K562 (cell line): ENCODE measurements at regions not wholly inside any gene's neighbourhood (a gene's known extent, or its start where the extent isn't known, plus 50 kb on each side); places are given as distances from the start of the nearest gene placed in this dataset.

ENCODE experiments used
- ATAC-seq: fragments of 200-7000 bp; cut with Tn5 transposase; 3 replicates; pipeline ENCODE4 v1.9.1; 2020; ENCODE audit warnings: moderate library complexity
- BruUV-seq: library from RNA; stranded (reverse); fragments of 400-500 nt; replicated peaks from 2 replicates; lab custom pipeline; 2021; lab: Mats Ljungman, UMichigan
- CTCF ChIA-PET: fragments of 300-600 bp; formaldehyde crosslinking; extraction: SDS; loops from one replicate; lab custom pipeline; 2021; ENCODE audit warnings: low intra/inter-chr PET ratio; lab: Yijun Ruan, JAX
- POLR2A ChIA-PET: fragments of 300-600, 350-650 bp; sonication (Branson Sonifier 250); formaldehyde crosslinking; extraction: SDS; loops from one replicate; lab custom pipeline; 2021; ENCODE audit warnings: antibody characterized with exemption, inconsistent platforms; lab: Yijun Ruan, JAX
- DNase-seq, 4 experiments: peaks; one replicate each; pipeline versions ENCODE4 v3.0.0 to v3.0.0-alpha.2; 2011 to 2018; ENCODE audit warnings: low spot score in 3 of 4, mixed read lengths in 3 of 4; ENCODE audit errors: extremely low read depth in 1 of 4
- FAIRE-seq: peaks from 2 replicates; lab custom pipeline; 2011; peaks lifted over from hg19 to GRCh38; lab: Jason Lieb, UNC
- H2AFZ ChIP-seq: 2 replicates; pipeline ENCODE4 v1.6.0; 2011; ENCODE audit warnings: low read depth, low read length, control low read depth, inconsistent platforms
- H3K27ac ChIP-seq: fragments of 200-600 bp; 3 replicates; pipeline ENCODE4 v1.8.0; 2011; ENCODE audit warnings: low read depth, mild to moderate bottlenecking, control low read depth, inconsistent platforms, low read length, moderate library complexity, mixed read lengths; ENCODE audit errors: extremely low read depth
- H3K27me3 ChIP-seq, 2 experiments: fragments of 300-600 bp in 1 of 2; 2 replicates in 1 of 2; 3 replicates in 1 of 2; pipeline versions ENCODE4 v1.6.0 to v1.8.0; 2011; ENCODE audit warnings: inconsistent platforms in 2 of 2, low read length in 2 of 2, mild to moderate bottlenecking in 1 of 2, mixed read lengths in 1 of 2, moderate library complexity in 1 of 2; ENCODE audit not compliant: control insufficient read depth in 2 of 2, insufficient read depth in 2 of 2
- H3K36me3 ChIP-seq: fragments of 300-600 bp; 3 replicates; pipeline ENCODE4 v1.8.0; 2011; ENCODE audit warnings: mild to moderate bottlenecking, low read length, inconsistent platforms; ENCODE audit not compliant: control insufficient read depth, insufficient read depth
- H3K4me1 ChIP-seq, 2 experiments: fragments of 200-600 bp in 1 of 2; replicated peaks in 1 of 2; 2 replicates in 1 of 2; 3 replicates in 1 of 2; pipeline versions ENCODE4 v1.5.1 to v1.8.0; 2011; ENCODE audit warnings: inconsistent platforms in 2 of 2, low read length in 2 of 2, mild to moderate bottlenecking in 1 of 2, mixed read lengths in 1 of 2, moderate library complexity in 1 of 2; ENCODE audit not compliant: control insufficient read depth in 2 of 2, insufficient read depth in 2 of 2
- H3K4me2 ChIP-seq: 2 replicates; pipeline ENCODE4 v1.6.1; 2011; ENCODE audit warnings: low read length, control low read depth, inconsistent platforms, mixed read lengths; ENCODE audit not compliant: insufficient read depth
- H3K4me3 ChIP-seq: fragments of 200-600 bp; sonication (generic), shearing (Covaris generic); 2 replicates; pipeline ENCODE4 v1.5.1; 2016; ENCODE audit warnings: control low read depth, inconsistent platforms
- H3K79me2 ChIP-seq: fragments of 200-600 bp; 3 replicates; pipeline ENCODE4 v1.8.0; 2011; ENCODE audit warnings: low read length, inconsistent platforms; ENCODE audit not compliant: control insufficient read depth, insufficient read depth
- H3K9ac ChIP-seq, 2 experiments: 2 replicates each; pipeline versions ENCODE4 v1.6.0 to v1.6.1; 2011; ENCODE audit warnings: low read depth in 2 of 2, low read length in 2 of 2, control low read depth in 1 of 2, inconsistent platforms in 1 of 2, mild to moderate bottlenecking in 1 of 2, mixed read lengths in 1 of 2; ENCODE audit not compliant: insufficient read depth in 1 of 2
- H3K9me1 ChIP-seq: one replicate; pipeline ENCODE4 v1.6.0; 2011; ENCODE audit warnings: inconsistent platforms, mild to moderate bottlenecking, low read length, moderate library complexity; ENCODE audit not compliant: control insufficient read depth, insufficient read depth
- H3K9me3 ChIP-seq: replicated peaks from 2 replicates; pipeline ENCODE4 v1.5.1; 2011; ENCODE audit warnings: low read depth, low read length, inconsistent platforms; ENCODE audit not compliant: control insufficient read depth, insufficient read depth
- H4K20me1 ChIP-seq: replicated peaks from 2 replicates; pipeline ENCODE4 v1.6.1; 2011; ENCODE audit warnings: low read length, inconsistent platforms, mixed read lengths; ENCODE audit not compliant: control insufficient read depth, insufficient read depth
- CHD4 ChIP-seq: fragments of 200-600 bp; sonication (generic); IDR thresholded peaks from 3 replicates; pipeline ENCODE4 v1.6.1; 2012; ENCODE audit warnings: low read depth, mild to moderate bottlenecking, mixed read lengths, low read length, inconsistent platforms; ENCODE audit not compliant: insufficient read depth, insufficient replicate concordance, poor library complexity, severe bottlenecking
- CTCFL ChIP-seq: IDR thresholded peaks from 2 replicates; pipeline ENCODE4 v1.6.1; 2011; ENCODE audit warnings: borderline replicate concordance, low read depth, mild to moderate bottlenecking, moderate library complexity, low read length; ENCODE audit not compliant: insufficient read depth, poor library complexity, severe bottlenecking
- DIDO1 ChIP-seq: fragments of 450-650 bp; IDR thresholded peaks from 2 replicates; pipeline ENCODE4 v1.6.1; 2016; ENCODE audit warnings: low read depth, missing biosample characterization, missing genetic modification characterization
- DLX4 ChIP-seq: fragments of 250-450 bp; sonication (Bioruptor Pico); IDR thresholded peaks from 2 replicates; pipeline ENCODE4 v1.6.1; 2021; ENCODE audit warnings: mild to moderate bottlenecking
- E2F6 ChIP-seq, 2 experiments: IDR thresholded peaks; 2 replicates each; pipeline ENCODE4 v1.6.1; 2011; ENCODE audit warnings: borderline replicate concordance in 1 of 2, control low read depth in 1 of 2, low read depth in 1 of 2, low read length in 1 of 2, mild to moderate bottlenecking in 1 of 2, mixed read lengths in 1 of 2, moderate library complexity in 1 of 2; ENCODE audit not compliant: insufficient read depth in 1 of 2, insufficient read length in 1 of 2, poor library complexity in 1 of 2, severe bottlenecking in 1 of 2; ENCODE audit errors: extremely low read depth in 1 of 2
- ELK1 ChIP-seq: sonication (generic); formaldehyde crosslinking; IDR thresholded peaks from 2 replicates; pipeline ENCODE4 v1.8.1; 2022; ENCODE audit warnings: missing genetic modification reagents
- LARP7 ChIP-seq: fragments of 450-650 bp; IDR thresholded peaks from 2 replicates; pipeline ENCODE4 v1.6.1; 2016
- MEIS2 ChIP-seq: fragments of 450-650 bp; IDR thresholded peaks from 2 replicates; pipeline ENCODE4 v1.6.1; 2014; ENCODE audit warnings: mild to moderate bottlenecking; ENCODE audit not compliant: partially characterized antibody
- PKNOX1 ChIP-seq: fragments of 450-650 bp; IDR thresholded peaks from 2 replicates; pipeline ENCODE4 v1.6.1; 2016
- PRPF4 ChIP-seq: fragments of 200-400 bp; formaldehyde crosslinking; IDR thresholded peaks from one replicate; pipeline ENCODE4 v1.6.1; 2017; ENCODE audit warnings: low read length, low read depth, mild to moderate bottlenecking; ENCODE audit not compliant: insufficient read depth, poor library complexity, severe bottlenecking
- PTRF ChIP-seq: fragments of 450-650 bp; IDR thresholded peaks from 2 replicates; pipeline ENCODE4 v1.6.1; 2016; ENCODE audit warnings: mild to moderate bottlenecking, missing genetic modification characterization, missing compliant biosample characterization
- TAL1 ChIP-seq: fragments of 450-650 bp; IDR thresholded peaks from 2 replicates; pipeline ENCODE4 v1.6.1; 2016; ENCODE audit warnings: mild to moderate bottlenecking
- TARDBP ChIP-seq: fragments of 450-650 bp; IDR thresholded peaks from 2 replicates; pipeline ENCODE4 v1.6.1; 2016
- YBX1 ChIP-seq: fragments of 450-650 bp; IDR thresholded peaks from 2 replicates; pipeline ENCODE4 v1.7.1; 2016; ENCODE audit warnings: mild to moderate bottlenecking
- ZNF140 ChIP-seq: fragments of 250-450 bp; sonication (Bioruptor Pico); IDR thresholded peaks from 2 replicates; pipeline ENCODE4 v1.8.0; 2021; ENCODE audit warnings: moderate library complexity, mild to moderate bottlenecking, inconsistent platforms
- ZNF282 ChIP-seq: sonication (generic); formaldehyde crosslinking; IDR thresholded peaks from 2 replicates; pipeline ENCODE4 v1.8.1; 2023; ENCODE audit warnings: missing genetic modification reagents
- ZNF41 ChIP-seq: fragments of 250-450 bp; sonication (Bioruptor Pico); conservative IDR thresholded peaks from 2 replicates; pipeline ENCODE4 v1.4.0; 2020; ENCODE audit warnings: mild to moderate bottlenecking
- WGBS: fragments of 100-300 bp; shearing (Covaris generic); methylation state at CpG from one replicate; pipeline ENCODE4 v1.1.6; 2016; ENCODE audit warnings: low coverage, mixed read lengths; ENCODE audit not compliant: insufficient coverage; ENCODE audit errors: missing lambda C conversion rate; 5-methylcytosine and 5-hydroxymethylcytosine counted together
- in situ Hi-C: fragments of 300-500 bp; cut with MboI; formaldehyde crosslinking; loops from 4 replicates; pipeline ENCODE4 v1.15.0; 2018; ENCODE audit warnings: inconsistent platforms, mixed read lengths
- intact Hi-C: fragments of 100-400 bp; cut with micrococcal nuclease; formaldehyde crosslinking; loops from 2 replicates; pipeline ENCODE4 v1.14.2; 2022

- TF ChIP-seq DLX4 (CRISPR knock-in tag) = no peak
- TF ChIP-seq E2F6 (IDR thresholded peaks at IDR 0.05; ENCODE audit: borderline replicate concordance in 1 of 2, extremely low read depth in 1 of 2, insufficient read depth in 1 of 2, insufficient read length in 1 of 2, low read depth in 1 of 2, low read length in 1 of 2, poor library complexity in 1 of 2, severe bottlenecking in 1 of 2) = no peak
- no peak for TF ChIP-seq ZNF140
Observed at GRCh38 chr5:165919196-165919595, 2372.2 kb upstream of the WWC1 start (continued).

GRCh38 chr5:165920655-165921054 is 2370.8 kb upstream of the WWC1 start:
- Histone ChIP-seq H4K20me1 (no peaks in the 10 kb centered on the region), H3K9ac (no peak overlapping the region), H3K27ac (no peak overlapping the region), H2AFZ (no peak overlapping the region), H3K36me3 (no peaks in the 10 kb centered on the region), H3K4me1 (no peaks in the 10 kb centered on the region), H3K4me3 (no peak overlapping the region), H3K79me2 (no peaks in the 10 kb centered on the region), H3K9me3 (no peaks in the 10 kb centered on the region), H3K9me1 (no peaks in the 10 kb centered on the region), H3K27me3 (no peaks in the 10 kb centered on the region), H3K4me2 (no peak overlapping the region)
- WGBS = 0% methylated on average over 1 of the region's 1 CpG
- CTCF ChIA-PET = no interaction called here
- ATAC-seq (no peak), DNase-seq (no peak), FAIRE-seq (no peak)
- in situ Hi-C loops (no loop called here), intact Hi-C loops (no loop called here)
- no TSS peak for BruUV-seq
- POLR2A ChIA-PET = no interaction called here
- TF ChIP-seq LARP7 = no peak
- TF ChIP-seq ELK1 (CRISPR knock-in tag) = no peak
- TF ChIP-seq ZNF41 (CRISPR knock-in tag) = no peak
- no peak for TF ChIP-seq ZNF282
- TF ChIP-seq PTRF (tag) = no peak
- TF ChIP-seq MEIS2 = no peak
- TF ChIP-seq YBX1 = no peak
- no peak for TF ChIP-seq DIDO1 (tag)
- no peak for TF ChIP-seq CTCFL
- no peak for TF ChIP-seq TAL1
- no peak for TF ChIP-seq CHD4
- TF ChIP-seq TARDBP = no peak
- no peak for TF ChIP-seq PRPF4
- TF ChIP-seq PKNOX1 = no peak
